IMR-90 (cell line): ENCODE measurements at regions not wholly inside any gene's neighbourhood (a gene's known extent, or its start where the extent isn't known, plus 50 kb on each side); places are given as distances from the start of the nearest gene placed in this dataset.
"Not testable (repeated sequence)": the region's sequence is repeated elsewhere in the genome, so short reads cannot be mapped to it uniquely, and the experiment has no call there.

ENCODE experiments used
- ATAC-seq: fragments of 200-7000 bp; cut with Tn5 transposase; 2 replicates; pipeline ENCODE4 v1.9.1; 2020; ENCODE audit warnings: low read depth, mild to moderate bottlenecking, moderate library complexity
- BruUV-seq: library from RNA; stranded (reverse); fragments of 400-500 nt; replicated peaks from 2 replicates; lab custom pipeline; 2021; lab: Mats Ljungman, UMichigan
- CTCF ChIA-PET: fragments of 300-600 bp; formaldehyde crosslinking; extraction: SDS; loops from one replicate; lab custom pipeline; 2021; ENCODE audit warnings: antibody characterized with exemption; lab: Yijun Ruan, JAX
- POLR2A ChIA-PET: fragments of 300-600 bp; sonication (Branson Sonifier 250); formaldehyde crosslinking; loops from one replicate; lab custom pipeline; 2022; ENCODE audit warnings: antibody characterized with exemption; ENCODE audit not compliant: unreplicated experiment; lab: Charles Lee
- DNase-seq: peaks from one replicate; pipeline ENCODE4 v3.0.0; 2013
- H2AFZ ChIP-seq: replicated peaks from 2 replicates; pipeline ENCODE3; 2013; ENCODE audit warnings: low read length, mild to moderate bottlenecking; ENCODE audit not compliant: poor library complexity
- H2AK5ac ChIP-seq: 2 replicates; pipeline ENCODE4 v1.6.1; 2013; ENCODE audit warnings: low read depth, low read length, inconsistent platforms
- H2AK9ac ChIP-seq: replicated peaks from 2 replicates; pipeline ENCODE3; 2013; ENCODE audit warnings: mild to moderate bottlenecking, low read depth, low read length, moderate library complexity; ENCODE audit not compliant: poor library complexity
- H2BK120ac ChIP-seq: 2 replicates; pipeline ENCODE4 v1.6.1; 2013; ENCODE audit warnings: low read depth, low read length, inconsistent platforms
- H2BK15ac ChIP-seq: 3 replicates; pipeline ENCODE4 v1.6.1; 2013; ENCODE audit warnings: low read depth, low read length, inconsistent platforms
- H2BK20ac ChIP-seq: 2 replicates; pipeline ENCODE4 v1.6.1; 2013; ENCODE audit warnings: low read depth, mild to moderate bottlenecking, inconsistent platforms, low read length, moderate library complexity
- H2BK5ac ChIP-seq: 2 replicates; pipeline ENCODE4 v1.6.1; 2013; ENCODE audit warnings: mild to moderate bottlenecking, low read depth, low read length, inconsistent platforms; ENCODE audit not compliant: poor library complexity, severe bottlenecking
- H3K14ac ChIP-seq: replicated peaks from 2 replicates; pipeline ENCODE4 v1.6.1; 2013; ENCODE audit warnings: low read depth, low read length, inconsistent platforms
- H3K18ac ChIP-seq: 2 replicates; pipeline ENCODE4 v1.6.1; 2013; ENCODE audit warnings: low read depth, low read length, control low read depth
- H3K23ac ChIP-seq: 2 replicates; pipeline ENCODE4 v1.6.1; 2013; ENCODE audit warnings: low read depth, low read length, inconsistent platforms
- H3K27ac ChIP-seq: 2 replicates; pipeline ENCODE4 v1.5.1; 2013; ENCODE audit warnings: mild to moderate bottlenecking, control low read depth, low read length; ENCODE audit not compliant: insufficient read depth
- H3K27me3 ChIP-seq: 2 replicates; pipeline ENCODE4 v1.6.1; 2013; ENCODE audit warnings: low read length; ENCODE audit not compliant: control insufficient read depth, insufficient read depth
- H3K36me3 ChIP-seq: 2 replicates; pipeline ENCODE4 v1.6.1; 2013; ENCODE audit warnings: low read length, mixed read lengths; ENCODE audit not compliant: control insufficient read depth, insufficient read depth
- H3K4ac ChIP-seq: 2 replicates; pipeline ENCODE4 v1.6.1; 2013; ENCODE audit warnings: low read depth, low read length, inconsistent platforms
- H3K4me1 ChIP-seq: 2 replicates; pipeline ENCODE4 v1.6.1; 2013; ENCODE audit warnings: low read length, mixed read lengths; ENCODE audit not compliant: control insufficient read depth, insufficient read depth
- H3K4me2 ChIP-seq: 2 replicates; pipeline ENCODE4 v1.6.1; 2013; ENCODE audit warnings: low read depth, mild to moderate bottlenecking, control low read depth, low read length, moderate library complexity
- H3K4me3 ChIP-seq: 2 replicates; pipeline ENCODE4 v1.5.1; 2013; ENCODE audit warnings: low read depth, mild to moderate bottlenecking, control low read depth, low read length, moderate library complexity; ENCODE audit not compliant: insufficient read depth
- H3K56ac ChIP-seq: 2 replicates; pipeline ENCODE4 v1.6.1; 2013; ENCODE audit warnings: low read length, inconsistent platforms; ENCODE audit not compliant: insufficient read depth; ENCODE audit errors: extremely low read depth
- H3K79me1 ChIP-seq, 2 experiments: 2 replicates each; pipeline ENCODE4 v1.6.1; 2013; ENCODE audit warnings: low read length in 2 of 2, inconsistent platforms in 1 of 2, low read depth in 1 of 2
- H3K9ac ChIP-seq: 2 replicates; pipeline ENCODE4 v1.6.1; 2013; ENCODE audit warnings: low read depth, low read length, control low read depth
- H3K9me1 ChIP-seq: 2 replicates; pipeline ENCODE4 v1.6.1; 2013; ENCODE audit warnings: low read length, inconsistent platforms; ENCODE audit not compliant: insufficient read depth
- H3K9me3 ChIP-seq: 2 replicates; pipeline ENCODE4 v1.6.1; 2013; ENCODE audit warnings: low read length; ENCODE audit not compliant: control insufficient read depth, insufficient read depth
- H4K20me1 ChIP-seq: 2 replicates; pipeline ENCODE4 v1.6.1; 2013; ENCODE audit warnings: low read length, inconsistent platforms; ENCODE audit not compliant: insufficient read depth
- H4K5ac ChIP-seq: 2 replicates; pipeline ENCODE4 v1.6.1; 2013; ENCODE audit warnings: mild to moderate bottlenecking, low read depth, low read length, control low read depth
- H4K8ac ChIP-seq, 2 experiments: 2 replicates each; pipeline ENCODE4 v1.6.1; 2013; ENCODE audit warnings: low read depth in 2 of 2, low read length in 2 of 2, control low read depth in 1 of 2, inconsistent platforms in 1 of 2
- H4K91ac ChIP-seq: 2 replicates; pipeline ENCODE4 v1.6.1; 2013; ENCODE audit warnings: low read depth, low read length, inconsistent platforms; ENCODE audit not compliant: insufficient read depth
- WGBS, 2 experiments: methylation state at CpG; one replicate each; pipeline versions ENCODE4 v1.1.5 to v1.1.7; 2013; ENCODE audit warnings: missing lambda C conversion rate in 2 of 2; ENCODE audit not compliant: insufficient read length in 1 of 2; ENCODE audit errors: extremely low coverage in 2 of 2; 5-methylcytosine and 5-hydroxymethylcytosine counted together
- dilution Hi-C: fragments of 300-500 bp; cut with HindIII; formaldehyde crosslinking; loops from one replicate; pipeline ENCODE4 v1.14.3; 2018; ENCODE audit warnings: low sequenced_read_pairs; ENCODE audit not compliant: unreplicated experiment
- in situ Hi-C: fragments of 300-500 bp; cut with MboI; formaldehyde crosslinking; loops from 3 replicates; pipeline ENCODE4 v1.14.3; 2019; ENCODE audit warnings: low sequenced_read_pairs, inconsistent platforms, mixed read lengths
- intact Hi-C: fragments of 100-400 bp; cut with micrococcal nuclease; formaldehyde crosslinking; loops from 2 replicates; pipeline ENCODE4 v1.10.0; 2022

DNA sequence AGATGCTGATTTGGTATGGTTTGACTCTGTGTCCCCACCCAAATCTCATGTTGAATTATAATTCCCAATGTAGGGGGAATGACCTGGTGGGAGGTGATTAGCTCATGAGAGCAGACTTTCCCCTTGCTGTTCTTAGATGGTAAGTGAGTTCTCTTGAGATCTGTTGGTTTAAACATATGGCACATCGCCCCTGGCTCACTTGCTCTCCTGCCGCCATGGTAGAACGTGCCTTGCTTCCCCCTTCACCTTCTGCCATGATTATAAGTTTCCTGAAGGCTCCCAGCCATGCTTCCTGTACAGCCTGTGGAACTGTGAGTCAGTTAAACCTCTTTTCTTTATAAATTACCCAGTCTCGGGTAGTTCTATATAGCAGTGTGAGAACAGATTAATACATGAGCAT is 2930.2 kb upstream of the OR11H1 start:
- H3K36me3 ChIP-seq, H3K27ac ChIP-seq, intact Hi-C loops, H3K9me1 ChIP-seq, POLR2A ChIA-PET, H2AFZ ChIP-seq, in situ Hi-C loops, H3K4me3 ChIP-seq, dilution Hi-C loops, H4K20me1 ChIP-seq, H3K23ac ChIP-seq, H2AK9ac ChIP-seq, H2AK5ac ChIP-seq, H2BK120ac ChIP-seq, H3K14ac ChIP-seq, H3K4ac ChIP-seq, BruUV-seq, H4K8ac ChIP-seq, DNase-seq, H3K27me3 ChIP-seq, H3K79me1 ChIP-seq, H2BK15ac ChIP-seq, H3K4me1 ChIP-seq, H3K56ac ChIP-seq, H3K4me2 ChIP-seq, H4K5ac ChIP-seq, H3K18ac ChIP-seq, ATAC-seq, H2BK5ac ChIP-seq, H3K9ac ChIP-seq, H2BK20ac ChIP-seq, CTCF ChIA-PET, H4K91ac ChIP-seq: not testable (repeated sequence)
- peaks cover 22% of the 10 kb centered on the region; the same call in 1 of the 2 replicates for H3K9me3 ChIP-seq
- WGBS, 2 experiments, result no CpG with 5 or more reads among the region's 4 CpGs

GRCh38 chr22:12601510-12601869 is 2926.5 kb upstream of the OR11H1 start:
- H2AK5ac ChIP-seq, dilution Hi-C loops, intact Hi-C loops, H4K8ac ChIP-seq, H3K23ac ChIP-seq, H3K27ac ChIP-seq, H3K27me3 ChIP-seq, H3K4me2 ChIP-seq, H2BK120ac ChIP-seq, H2AK9ac ChIP-seq, H3K9me1 ChIP-seq, H3K56ac ChIP-seq, ATAC-seq, in situ Hi-C loops, H3K4me3 ChIP-seq, H2BK20ac ChIP-seq, DNase-seq, H3K4me1 ChIP-seq, H3K4ac ChIP-seq, H3K9ac ChIP-seq, H4K5ac ChIP-seq, BruUV-seq, H2BK5ac ChIP-seq, H4K91ac ChIP-seq, CTCF ChIA-PET, POLR2A ChIA-PET, H3K18ac ChIP-seq, H4K20me1 ChIP-seq, H3K14ac ChIP-seq, H2BK15ac ChIP-seq, H2AFZ ChIP-seq, H3K79me1 ChIP-seq, H3K36me3 ChIP-seq: not testable (repeated sequence)
- 65% methylated on average over 6 of the region's 16 CpGs; no CpG with 5 or more reads in 1 of the 2 experiments for WGBS, 2 experiments
- peaks cover 21% of the 10 kb centered on the region; the same call in 1 of the 2 replicates for H3K9me3 ChIP-seq
